ENCODE measurements at regions not wholly inside any gene's neighbourhood (a gene's known extent, or its start where the extent isn't known, plus 50 kb on each side); places are given as distances from the start of the nearest gene placed in this dataset.
"Not testable (repeated sequence)": the region's sequence is repeated elsewhere in the genome, so short reads cannot be mapped to it uniquely, and the experiment has no call there.

- H3K4me3 ChIP-seq (ENCODE audit: low read depth, low read length), result no peak overlapping the region
- DNase-seq (ENCODE audit: low read depth), result no peak
- no peak for TF ChIP-seq CTCF (IDR thresholded peaks at IDR 0.05; ENCODE audit: insufficient read depth, low read depth, low read length)
Observed at GRCh38 chr16:13359835-13360234, 458.4 kb downstream of the SHISA9 start.

- H3K4me3 ChIP-seq (ENCODE audit: low read depth, low read length), result no peak overlapping the region
- no peak for DNase-seq (ENCODE audit: low read depth)
- TF ChIP-seq CTCF (IDR thresholded peaks at IDR 0.05; ENCODE audit: insufficient read depth, low read depth, low read length), result no peak
Observed at GRCh38 chr16:13372421-13372820, 471.0 kb downstream of the SHISA9 start.

- no peak overlapping the region for H3K4me3 ChIP-seq (ENCODE audit: low read depth, low read length)
- no peak for DNase-seq (ENCODE audit: low read depth)
- TF ChIP-seq CTCF (IDR thresholded peaks at IDR 0.05; ENCODE audit: insufficient read depth, low read depth, low read length), result no peak
Observed at GRCh38 chr16:13376174-13376573, 474.8 kb downstream of the SHISA9 start.

GRCh38 chr16:13377143-13377542, 475.7 kb downstream of the SHISA9 start:
- TF ChIP-seq CTCF (IDR thresholded peaks at IDR 0.05; ENCODE audit: insufficient read depth, low read depth, low read length), result no peak
- no peak for DNase-seq (ENCODE audit: low read depth)
- no peak overlapping the region for H3K4me3 ChIP-seq (ENCODE audit: low read depth, low read length)

- no peak for TF ChIP-seq CTCF (IDR thresholded peaks at IDR 0.05; ENCODE audit: insufficient read depth, low read depth, low read length)
- no peak overlapping the region for H3K4me3 ChIP-seq (ENCODE audit: low read depth, low read length)
- DNase-seq (ENCODE audit: low read depth), result no peak
Observed at GRCh38 chr16:13378151-13378550, 476.8 kb downstream of the SHISA9 start.

- TF ChIP-seq CTCF (IDR thresholded peaks at IDR 0.05; ENCODE audit: insufficient read depth, low read depth, low read length), result no peak
- no peak overlapping the region for H3K4me3 ChIP-seq (ENCODE audit: low read depth, low read length)
- DNase-seq (ENCODE audit: low read depth), result no peak
Observed at GRCh38 chr16:13379266-13379665, 477.9 kb downstream of the SHISA9 start.

GRCh38 chr16:13385156-13386040, 484.0 kb downstream of the SHISA9 start:
- not testable (repeated sequence) for DNase-seq (ENCODE audit: low read depth); H3K4me3 ChIP-seq (ENCODE audit: low read depth, low read length)

Data from fibroblast of villous mesenchyme (primary cell).